Heart left ventricle (tissue), 13 donors: ENCODE measurements at regions not wholly inside any gene's neighbourhood (a gene's known extent, or its start where the extent isn't known, plus 50 kb on each side); places are given as distances from the start of the nearest gene placed in this dataset.

Source experiments
- CTCF ChIP-seq, 12 donors: fragments of 200-600 bp; sonication (generic) in 4 of 12; IDR thresholded peaks; one replicate each; pipeline versions ENCODE4 v1.5.0 to v1.8.0; 2018 to 2022; ENCODE audit warnings: antibody characterized with exemption in 12 of 12, mild to moderate bottlenecking in 5 of 12
- POLR2A ChIP-seq, 2 donors: fragments of 450-650 bp; IDR thresholded peaks; one replicate each; pipeline ENCODE4 v1.6.1; 2017; ENCODE audit warnings: antibody characterized with exemption in 2 of 2, mild to moderate bottlenecking in 2 of 2, moderate library complexity in 2 of 2
- donor health status: ischemic (EF 13 %, LVEDD 7.1; RV severe dilation, severe dysfunction).
- donor health status: DM: no; HTN: yes; CAD: no.
- donor health status: DM: no; HTN: no; CAD: no.
- donor health status: ischemic (EF 25% LVEDD 6.9; RV normal size, moderate dysfunction).
- donor health status: ischemic (EF 25% LVEDD 5.7; RV mildly dilated, moderate dysfunction).
- donor health status: ischemic (EF 35%, LVEDD 5.7; RV mildly dilated, moderate dysfunction).
- donor health status: nonischemic (EF 11% LVEDD 7.7; RV severe dilation, severe dysfunction).
- donor health status: DM: yes; HTN: yes; CAD: no.
- donor health status: PGD.
- donor health status: ischemic (EF 29% LVEDD 5.4; RV normal size, mild dysfunction).
- donor health status: nonischemic (EF 23%, LVEDD 6.1; RV moderate dilation, normal function).

DNA sequence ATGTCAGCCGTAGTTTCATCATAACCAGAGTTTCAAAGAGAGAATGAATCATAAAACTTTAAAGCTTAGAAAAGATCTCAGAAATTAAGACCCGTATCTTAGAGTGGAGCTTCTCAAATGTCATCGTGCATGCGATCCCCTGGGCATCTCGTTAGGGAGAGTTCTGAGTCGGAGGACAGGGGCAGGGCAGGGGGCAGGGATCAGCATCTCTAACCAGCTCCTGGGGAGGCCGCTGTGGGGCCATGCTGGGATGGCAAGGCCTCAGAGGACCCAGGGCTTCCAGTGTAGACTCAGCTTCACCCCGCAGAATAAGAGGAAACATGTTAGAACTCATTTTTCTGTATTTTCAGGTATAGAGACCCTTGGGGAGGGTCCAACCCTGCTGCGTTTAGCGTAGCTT is 72.0 kb upstream of the AFDN start:
- TF ChIP-seq CTCF (IDR thresholded peaks at IDR 0.05) (no peak), POLR2A (IDR thresholded peaks at IDR 0.05) (no peak)
